OCI-LY7 (cell line): ENCODE measurements at regions not wholly inside any gene's neighbourhood (a gene's known extent, or its start where the extent isn't known, plus 50 kb on each side); places are given as distances from the start of the nearest gene placed in this dataset.

ENCODE experiments used
- EZH2phosphoT487 ChIP-seq: fragments of 200-600 bp; sonication (generic); IDR thresholded peaks from 2 replicates; pipeline ENCODE4 v1.6.1; 2018; ENCODE audit warnings: low read depth, borderline replicate concordance, mild to moderate bottlenecking, mixed run types, antibody characterized with exemption, low read length, moderate library complexity, mixed read lengths
- TF ChIP-seq, protein P1 (sequence below): fragments of 200-600 bp; sonication (generic); conservative IDR thresholded peaks from 2 replicates; pipeline ENCODE4 v1.5.1; 2014; ENCODE audit warnings: mild to moderate bottlenecking, antibody characterized with exemption, low read length, moderate library complexity, mixed read lengths

- TF ChIP-seq, protein P1, sequence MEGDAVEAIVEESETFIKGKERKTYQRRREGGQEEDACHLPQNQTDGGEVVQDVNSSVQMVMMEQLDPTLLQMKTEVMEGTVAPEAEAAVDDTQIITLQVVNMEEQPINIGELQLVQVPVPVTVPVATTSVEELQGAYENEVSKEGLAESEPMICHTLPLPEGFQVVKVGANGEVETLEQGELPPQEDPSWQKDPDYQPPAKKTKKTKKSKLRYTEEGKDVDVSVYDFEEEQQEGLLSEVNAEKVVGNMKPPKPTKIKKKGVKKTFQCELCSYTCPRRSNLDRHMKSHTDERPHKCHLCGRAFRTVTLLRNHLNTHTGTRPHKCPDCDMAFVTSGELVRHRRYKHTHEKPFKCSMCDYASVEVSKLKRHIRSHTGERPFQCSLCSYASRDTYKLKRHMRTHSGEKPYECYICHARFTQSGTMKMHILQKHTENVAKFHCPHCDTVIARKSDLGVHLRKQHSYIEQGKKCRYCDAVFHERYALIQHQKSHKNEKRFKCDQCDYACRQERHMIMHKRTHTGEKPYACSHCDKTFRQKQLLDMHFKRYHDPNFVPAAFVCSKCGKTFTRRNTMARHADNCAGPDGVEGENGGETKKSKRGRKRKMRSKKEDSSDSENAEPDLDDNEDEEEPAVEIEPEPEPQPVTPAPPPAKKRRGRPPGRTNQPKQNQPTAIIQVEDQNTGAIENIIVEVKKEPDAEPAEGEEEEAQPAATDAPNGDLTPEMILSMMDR: no peak
- no peak for TF ChIP-seq EZH2phosphoT487
Observed at GRCh38 chr12:105481392-105482300, 151.2 kb downstream of the C12orf75 start.
